Retina (tissue), 1 donor: ENCODE measurements at regions not wholly inside any gene's neighbourhood (a gene's known extent, or its start where the extent isn't known, plus 50 kb on each side); places are given as distances from the start of the nearest gene placed in this dataset.

ENCODE experiments used
- DNase-seq: peaks from one replicate; pipeline ENCODE4 v3.0.0-alpha.2; 2016

DNA sequence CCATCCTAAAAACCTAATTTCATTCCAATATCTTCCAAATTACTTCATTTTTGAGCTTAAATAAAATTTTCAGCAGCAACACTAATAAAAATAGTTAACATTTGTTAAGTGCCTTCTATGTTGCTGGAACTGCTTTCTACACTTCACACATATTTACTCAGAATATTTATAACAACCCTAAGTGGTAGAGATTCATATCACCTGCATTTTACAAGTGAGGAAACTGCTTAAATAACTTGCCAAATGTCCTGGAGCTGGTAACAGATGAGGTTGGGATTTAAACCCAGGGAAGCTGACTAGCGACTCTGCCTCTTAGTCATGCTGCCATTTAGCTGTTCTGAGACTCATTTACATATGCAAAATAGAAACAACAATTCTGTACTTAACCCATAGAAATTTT lies 86.1 kb upstream of the PBX1 start:
- no peak for DNase-seq

DNA sequence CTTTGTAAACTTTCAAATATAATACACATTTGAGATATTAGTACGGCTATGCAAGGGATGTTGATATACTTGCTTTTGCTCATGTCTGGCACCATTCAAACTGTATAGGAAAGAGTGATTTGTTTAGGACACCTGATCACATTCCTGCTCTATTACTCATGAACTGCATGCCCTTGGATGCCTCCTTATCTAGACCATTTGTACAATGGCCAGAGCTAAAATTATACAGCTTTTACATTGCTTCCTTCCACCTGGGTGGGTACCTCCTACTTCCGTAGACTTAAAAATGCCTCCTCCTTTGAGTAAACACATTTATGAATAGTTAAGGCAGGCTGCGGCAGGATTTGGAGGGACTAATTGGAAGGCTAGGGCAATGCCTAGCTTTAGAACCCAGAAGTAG lies 85.4 kb upstream of the PBX1 start:
- DNase-seq = no peak

DNA sequence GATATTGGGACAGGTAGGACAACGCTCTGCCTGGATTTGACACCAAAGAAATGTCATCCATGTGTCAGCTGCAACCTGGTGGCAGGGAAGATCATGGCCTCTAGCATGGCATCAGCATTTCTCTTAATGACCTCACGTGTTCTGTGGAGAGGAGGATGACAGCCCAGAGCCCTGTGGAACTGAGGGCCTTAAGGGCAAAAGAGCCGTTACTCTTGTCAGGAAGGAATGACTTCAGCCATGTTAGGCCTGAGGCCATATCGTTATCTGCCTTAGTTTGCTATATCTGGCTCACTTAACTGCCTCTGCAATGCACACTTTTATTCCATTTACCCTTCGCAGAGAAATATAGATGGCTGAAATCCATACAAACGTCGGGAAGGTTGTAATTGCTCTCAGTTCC lies 83.2 kb upstream of the PBX1 start:
- DNase-seq = no peak

DNA sequence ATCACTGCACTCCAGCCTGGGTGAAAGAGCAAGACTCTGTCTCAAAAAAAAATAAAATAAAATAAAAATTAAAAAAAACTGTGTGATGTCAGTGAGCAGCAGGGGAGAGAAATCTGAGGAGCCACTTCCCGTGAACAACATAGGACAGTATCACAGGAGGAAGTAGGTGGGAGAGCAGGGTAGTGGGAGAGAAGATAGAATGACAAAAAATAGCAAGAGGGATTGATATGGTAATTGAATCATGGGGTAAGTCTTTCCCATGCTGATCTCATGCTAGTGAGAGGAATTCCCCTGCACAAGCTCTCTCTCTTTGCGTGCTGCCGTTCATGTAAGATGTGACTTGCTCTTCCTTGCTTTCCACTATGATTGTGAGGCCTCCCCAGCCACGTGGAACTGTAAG lies 81.6 kb upstream of the PBX1 start:
- no peak for DNase-seq

DNA sequence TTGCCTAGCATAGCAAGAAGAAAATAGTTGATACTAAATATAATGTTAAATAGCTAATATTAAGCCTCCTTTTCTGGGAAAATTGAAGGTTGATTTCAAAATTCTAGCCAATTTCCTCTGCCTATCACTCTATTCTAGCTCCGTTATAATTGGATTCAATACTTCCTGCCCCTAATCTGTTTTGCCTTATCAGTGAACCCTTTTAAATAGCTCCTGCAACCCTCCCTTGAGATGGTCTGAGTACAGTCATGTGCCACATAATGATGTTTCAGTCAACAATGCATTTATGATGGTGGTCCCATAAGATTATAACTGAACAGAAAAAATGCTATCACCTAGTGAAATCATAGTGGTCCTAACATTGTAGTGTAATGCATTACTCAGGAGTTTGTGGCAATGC lies 79.7 kb upstream of the PBX1 start:
- DNase-seq = no peak

DNA sequence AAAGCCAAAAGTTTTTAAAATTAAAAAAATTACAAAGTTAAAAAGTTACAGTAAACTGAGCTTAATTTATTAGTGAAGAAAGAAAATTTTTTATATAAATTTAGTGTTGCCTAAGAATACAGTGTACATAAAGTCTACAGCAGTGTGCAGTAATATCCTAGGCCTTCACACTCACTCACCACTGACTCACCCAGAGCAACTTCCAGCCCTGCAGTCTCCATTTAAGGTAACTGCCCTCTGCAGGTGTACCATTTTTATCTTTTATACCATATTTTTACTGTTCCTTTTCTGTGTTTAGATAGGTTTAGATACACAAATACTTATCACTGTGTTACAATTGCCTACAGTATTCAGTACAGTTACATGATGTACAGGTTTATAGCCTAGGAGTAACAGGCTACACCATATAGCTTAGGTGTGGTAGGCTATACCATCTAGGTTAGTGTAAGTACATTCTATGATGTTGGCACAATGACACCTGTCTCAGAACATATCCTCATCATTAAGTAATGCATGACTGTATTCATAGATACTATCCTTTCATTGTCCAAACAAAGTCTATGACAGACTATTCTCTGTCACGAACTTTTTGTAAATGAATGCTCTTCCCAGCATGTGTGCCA lies 78.6 kb upstream of the PBX1 start:
- DNase-seq = no peak

DNA sequence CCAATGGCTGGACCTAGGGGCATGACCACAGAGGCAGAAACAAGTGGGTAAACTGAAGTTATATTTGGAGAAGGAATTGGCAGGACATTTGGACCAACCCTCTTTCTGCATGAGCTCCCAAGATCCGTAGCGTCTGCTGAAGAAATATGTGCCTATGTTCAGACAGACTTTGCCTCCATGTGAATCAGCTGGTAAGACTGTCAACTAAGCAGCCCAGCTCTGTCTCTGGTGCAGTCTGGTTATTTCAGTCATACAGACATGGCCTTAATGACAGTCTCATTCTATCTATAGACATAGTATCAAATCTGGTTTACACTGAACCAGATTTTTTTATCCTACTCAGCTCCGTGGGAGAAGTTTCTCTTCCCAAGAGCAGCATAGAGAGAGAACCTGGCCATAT lies 63.1 kb upstream of the PBX1 start:
- no peak for DNase-seq

DNA sequence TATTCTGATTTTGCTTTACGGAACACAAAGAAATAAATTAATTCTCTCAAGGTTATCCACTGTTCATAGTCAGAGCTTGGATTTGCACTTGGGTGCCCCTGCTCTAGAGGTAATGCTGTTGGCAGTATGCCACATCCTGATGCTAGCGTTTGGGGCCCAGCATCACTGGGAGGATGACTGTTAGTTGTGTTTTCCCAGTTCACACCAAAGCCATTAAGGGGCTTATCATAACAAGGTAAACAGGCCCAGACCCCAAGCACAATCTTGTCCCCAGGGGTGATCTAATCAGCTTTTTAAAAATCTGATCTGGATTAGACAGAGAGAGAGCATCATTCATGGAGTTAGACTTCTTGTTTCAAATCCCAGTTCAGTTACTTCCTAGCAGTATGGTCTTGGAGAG lies 60.2 kb upstream of the PBX1 start:
- DNase-seq = no peak

DNA sequence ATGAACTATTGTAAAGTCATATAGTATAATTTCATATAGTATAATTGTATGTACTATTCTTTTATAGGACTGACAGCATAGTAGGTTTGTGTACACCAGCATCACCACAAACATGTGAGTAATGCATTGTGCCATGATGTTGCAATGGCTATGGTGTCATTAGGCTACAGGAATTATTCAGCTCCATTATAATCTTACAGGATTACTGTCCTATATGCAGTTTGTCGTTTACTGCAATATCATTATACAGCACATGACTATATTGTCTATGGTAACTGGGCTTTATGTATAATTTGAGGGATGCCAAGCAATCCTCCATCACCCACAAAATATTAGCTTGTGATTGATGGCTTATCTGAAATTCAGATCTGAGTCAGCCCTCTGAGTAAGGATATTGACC lies 54.2 kb upstream of the PBX1 start:
- no peak for DNase-seq
